Activated CD4-positive, alpha-beta T cell treated with anti-CD3 and anti-CD28 coated beads for 36 hours (primary cell): ENCODE measurements at regions not wholly inside any gene's neighbourhood (a gene's known extent, or its start where the extent isn't known, plus 50 kb on each side); places are given as distances from the start of the nearest gene placed in this dataset.

Experiments used
- ATAC-seq: fragments of 200-7000 bp; cut with Tn5 transposase; one replicate; pipeline ENCODE4 v1.10.0; 2021; ENCODE audit warnings: mild to moderate bottlenecking, moderate library complexity
- CTCF ChIA-PET: fragments of 350-600 bp; sonication (Branson Sonifier 250); formaldehyde crosslinking; loops from one replicate; lab custom pipeline; 2021; ENCODE audit warnings: antibody characterized with exemption; lab: Charles Lee
- POLR2A ChIA-PET: fragments of 350-600 bp; sonication (Branson Sonifier 250); formaldehyde crosslinking; loops from one replicate; lab custom pipeline; 2021; ENCODE audit warnings: antibody characterized with exemption, inconsistent platforms; lab: Charles Lee
- DNase-seq: peaks from one replicate; pipeline ENCODE4 v3.0.0-alpha.2; 2020
- H3K27ac Mint-ChIP-seq: one replicate; pipeline ENCODE4 v1.8.0; 2021; ENCODE audit warnings: mixed read lengths
- H3K27me3 Mint-ChIP-seq: one replicate; pipeline ENCODE4 v1.8.0; 2021; ENCODE audit warnings: mixed read lengths
- H3K36me3 Mint-ChIP-seq: one replicate; pipeline ENCODE4 v1.8.0; 2021; ENCODE audit warnings: low read depth, mixed read lengths
- H3K4me1 Mint-ChIP-seq: one replicate; pipeline ENCODE4 v1.8.0; 2021; ENCODE audit warnings: mixed read lengths
- H3K4me3 Mint-ChIP-seq: one replicate; pipeline ENCODE4 v1.8.0; 2021; ENCODE audit warnings: mild to moderate bottlenecking, moderate library complexity, mixed read lengths
- H3K9me3 Mint-ChIP-seq: one replicate; pipeline ENCODE4 v1.8.0; 2021; ENCODE audit warnings: low read depth, mixed read lengths
- intact Hi-C, 2 experiments: fragments of 100-400 bp; cut with DNase I in 1 of 2; cut with micrococcal nuclease in 1 of 2; formaldehyde crosslinking; loops; one replicate each; pipeline versions ENCODE4 v1.14.2 to v1.15.1; 2022 to 2024; cut with DNase I, micrococcal nuclease

DNA sequence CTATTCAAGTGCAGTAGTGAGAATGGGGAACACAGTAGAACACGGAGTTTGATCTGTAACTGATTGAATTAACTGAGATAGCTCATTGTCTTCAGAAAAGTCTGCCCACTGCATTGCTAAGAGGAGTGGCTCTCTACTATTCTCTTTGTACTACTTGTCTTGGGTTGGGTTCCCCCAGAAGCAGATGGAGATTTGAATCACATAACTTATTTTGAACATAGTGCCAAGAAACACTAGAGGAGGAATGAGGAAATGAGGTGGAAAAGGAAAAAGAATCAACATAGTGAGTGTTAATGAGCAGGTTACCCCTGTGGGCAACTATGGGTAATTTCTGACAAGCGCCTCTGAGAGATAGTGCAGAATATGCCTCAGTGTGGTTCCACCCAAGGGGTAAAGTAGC, 362.7 kb downstream of the STIM2 start:
- no peaks in the 10 kb centered on the region for H3K36me3 Mint-ChIP-seq
- ChIA-PET CTCF (no interaction called here), POLR2A (no interaction called here)
- intact Hi-C loops = no loop called here
- peaks cover 2% of the 10 kb centered on the region for H3K27me3 Mint-ChIP-seq
- no peak overlapping the region for H3K4me3 Mint-ChIP-seq
- no peaks in the 10 kb centered on the region for H3K4me1 Mint-ChIP-seq
- no peaks in the 10 kb centered on the region for H3K9me3 Mint-ChIP-seq
- DNase-seq (no peak), ATAC-seq (no peak)
- no peak overlapping the region for H3K27ac Mint-ChIP-seq

DNA sequence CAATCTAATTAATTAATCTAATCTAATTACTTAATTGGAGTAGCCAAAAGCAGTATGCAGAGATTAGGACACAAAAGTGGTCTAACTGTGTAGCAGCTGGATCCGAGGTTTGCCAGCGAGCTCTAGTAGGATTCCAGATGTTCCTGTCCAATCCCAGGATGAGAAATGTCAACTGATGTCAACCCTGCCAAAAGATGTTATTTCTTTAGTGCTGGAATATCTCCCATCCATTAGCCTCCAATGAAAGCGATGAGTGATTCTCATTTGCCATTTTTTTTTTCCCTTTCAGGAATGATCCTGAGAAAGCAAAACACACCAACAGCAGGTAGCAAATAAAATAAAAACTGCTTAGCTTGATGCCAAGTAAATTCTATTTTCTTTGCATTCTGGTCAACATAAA, 372.9 kb downstream of the STIM2 start:
- intact Hi-C loops = no loop called here
- Mint-ChIP-seq H3K9me3 (no peaks in the 10 kb centered on the region), H3K4me1 (no peaks in the 10 kb centered on the region), H3K4me3 (no peak overlapping the region), H3K27me3 (no peaks in the 10 kb centered on the region), H3K27ac (no peak overlapping the region), H3K36me3 (no peaks in the 10 kb centered on the region)
- CTCF ChIA-PET = no interaction called here
- POLR2A ChIA-PET = no interaction called here
- DNase-seq = no peak
- ATAC-seq = no peak

DNA sequence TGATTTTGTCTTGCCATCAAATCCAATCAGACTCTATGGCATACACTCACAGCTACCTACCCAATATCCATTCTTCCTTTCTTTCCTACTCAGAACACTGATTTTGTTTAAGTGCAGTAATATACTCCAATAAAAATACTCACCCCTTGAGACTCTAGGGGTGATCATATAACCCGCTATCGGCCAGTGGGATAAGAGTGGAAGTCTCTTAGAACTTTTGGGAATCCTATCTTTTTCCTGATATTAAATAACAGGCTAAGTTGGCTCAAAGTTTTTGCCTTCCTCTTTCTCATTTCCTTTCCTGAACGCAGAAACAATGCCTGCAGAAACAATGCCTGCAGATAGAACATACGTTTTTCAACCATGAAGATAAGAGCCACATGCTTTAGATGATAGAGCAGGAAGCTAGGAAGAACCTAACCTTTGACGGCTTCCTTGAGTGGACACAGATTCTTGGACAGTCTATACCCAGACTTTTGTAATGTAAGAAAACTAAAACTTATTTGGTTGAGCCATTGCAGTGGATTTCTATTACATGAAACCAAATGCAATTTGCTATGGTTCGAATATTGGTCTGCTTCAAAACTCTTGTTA, 373.8 kb downstream of the STIM2 start:
- Mint-ChIP-seq H3K4me3 (no peak overlapping the region), H3K36me3 (no peaks in the 10 kb centered on the region), H3K9me3 (no peaks in the 10 kb centered on the region), H3K27ac (no peak overlapping the region), H3K27me3 (no peaks in the 10 kb centered on the region), H3K4me1 (no peaks in the 10 kb centered on the region)
- CTCF ChIA-PET = no interaction called here
- DNase-seq (no peak), ATAC-seq (no peak)
- POLR2A ChIA-PET = no interaction called here
- intact Hi-C loops = no loop called here

DNA sequence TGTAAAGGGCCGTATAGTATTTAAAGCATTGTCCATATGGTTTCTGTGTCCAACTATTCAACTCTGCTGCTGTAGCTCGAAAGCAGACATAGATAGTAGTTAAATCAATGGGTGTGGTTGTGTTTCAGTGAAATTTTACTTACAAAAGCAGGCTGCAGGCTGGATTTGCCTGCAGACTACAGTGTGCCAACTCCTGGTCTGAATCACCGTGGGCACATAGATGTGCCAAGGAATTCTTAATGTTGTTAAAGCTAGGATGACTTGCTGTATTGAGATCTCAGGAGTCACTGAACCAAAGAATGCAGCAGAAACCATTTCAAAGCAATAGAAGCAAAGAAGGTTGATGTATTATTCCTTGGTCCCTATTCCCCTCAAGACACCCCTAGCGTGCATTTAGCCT, 379.0 kb downstream of the STIM2 start:
- CTCF ChIA-PET = no interaction called here
- no peak for ATAC-seq
- Mint-ChIP-seq H3K27me3 (no peaks in the 10 kb centered on the region), H3K9me3 (no peaks in the 10 kb centered on the region), H3K4me3 (no peak overlapping the region), H3K27ac (no peak overlapping the region), H3K36me3 (no peaks in the 10 kb centered on the region), H3K4me1 (no peaks in the 10 kb centered on the region)
- intact Hi-C loops = no loop called here
- no peak for DNase-seq
- POLR2A ChIA-PET = interaction anchor here (0.6 kb wide), 1 partner anchor 22 kb away, joined by 3 read pairs; no protein-coding TSS in a partner anchor

DNA sequence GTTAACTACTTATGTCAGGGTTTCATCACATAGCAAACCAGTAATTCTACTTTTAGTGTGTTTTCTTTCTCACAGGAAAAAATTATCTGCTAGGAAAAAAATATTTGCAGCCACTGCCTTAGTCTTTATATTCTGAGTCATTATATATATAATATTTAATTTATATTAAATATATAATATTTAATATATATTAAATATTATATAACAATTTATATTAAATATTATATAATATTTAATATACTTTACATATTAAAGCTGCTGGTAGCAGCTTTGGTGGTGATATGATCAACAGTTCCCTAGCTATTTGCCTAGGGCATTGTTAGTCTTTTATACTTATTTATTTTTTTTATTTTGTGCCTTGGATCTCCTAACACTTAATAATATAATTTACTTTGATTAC, 381.6 kb downstream of the STIM2 start:
- Mint-ChIP-seq H3K36me3 (no peaks in the 10 kb centered on the region), H3K4me3 (no peak overlapping the region), H3K27me3 (peaks cover 2% of the 10 kb centered on the region), H3K27ac (no peak overlapping the region), H3K4me1 (no peaks in the 10 kb centered on the region), H3K9me3 (peaks cover 2% of the 10 kb centered on the region)
- intact Hi-C loops = no loop called here
- ChIA-PET CTCF (no interaction called here), POLR2A (no interaction called here)
- DNase-seq (no peak), ATAC-seq (no peak)

DNA sequence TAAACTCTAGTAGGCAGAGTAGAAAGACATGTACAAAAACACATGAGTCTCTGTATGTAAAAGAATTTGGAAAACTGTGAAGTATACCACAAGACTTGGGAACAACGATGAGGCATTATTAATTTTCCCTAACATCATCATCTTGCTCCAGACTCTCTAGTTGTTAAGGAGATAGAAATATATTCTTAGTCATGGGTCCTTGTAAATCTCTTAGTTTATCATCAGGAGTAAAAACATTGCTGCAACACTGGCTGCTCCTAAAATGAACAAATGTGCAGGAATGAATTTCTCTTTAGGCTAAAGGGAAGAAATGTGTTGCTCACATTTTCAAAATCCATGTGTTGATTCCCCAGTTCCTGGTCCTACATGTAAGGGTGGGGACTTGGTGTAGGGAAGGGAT, 384.6 kb downstream of the STIM2 start:
- Mint-ChIP-seq H3K9me3 (peaks cover 3% of the 10 kb centered on the region), H3K4me1 (no peaks in the 10 kb centered on the region), H3K36me3 (no peaks in the 10 kb centered on the region), H3K27me3 (peaks cover 2% of the 10 kb centered on the region), H3K4me3 (no peak overlapping the region), H3K27ac (no peak overlapping the region)
- no peak for ATAC-seq
- DNase-seq = no peak
- intact Hi-C loops = no loop called here
- ChIA-PET POLR2A (no interaction called here), CTCF (no interaction called here)

DNA sequence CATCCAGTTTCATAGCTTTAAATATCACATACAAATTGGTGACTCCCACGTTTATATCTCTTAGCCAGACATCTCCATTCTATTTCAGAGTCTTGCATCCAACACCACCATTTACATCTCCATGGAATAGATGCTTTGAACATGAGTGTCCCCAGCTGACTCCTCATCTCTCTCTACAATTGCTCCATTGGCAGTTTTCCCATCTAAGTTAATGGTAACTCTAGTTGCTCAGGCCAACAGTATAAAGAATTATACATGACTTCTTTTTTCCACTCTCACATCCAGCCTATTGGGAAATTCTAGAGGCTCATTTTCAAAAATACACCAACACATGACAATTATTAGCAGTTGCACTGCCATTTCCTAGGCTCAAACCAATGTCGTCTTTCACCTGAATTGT, 388.2 kb downstream of the STIM2 start:
- Mint-ChIP-seq H3K4me3 (no peak overlapping the region), H3K4me1 (no peaks in the 10 kb centered on the region), H3K9me3 (peaks cover 3% of the 10 kb centered on the region), H3K36me3 (no peaks in the 10 kb centered on the region), H3K27me3 (peaks cover 2% of the 10 kb centered on the region), H3K27ac (no peak overlapping the region)
- POLR2A ChIA-PET = no interaction called here
- CTCF ChIA-PET = no interaction called here
- ATAC-seq = no peak
- intact Hi-C loops = no loop called here
- no peak for DNase-seq

DNA sequence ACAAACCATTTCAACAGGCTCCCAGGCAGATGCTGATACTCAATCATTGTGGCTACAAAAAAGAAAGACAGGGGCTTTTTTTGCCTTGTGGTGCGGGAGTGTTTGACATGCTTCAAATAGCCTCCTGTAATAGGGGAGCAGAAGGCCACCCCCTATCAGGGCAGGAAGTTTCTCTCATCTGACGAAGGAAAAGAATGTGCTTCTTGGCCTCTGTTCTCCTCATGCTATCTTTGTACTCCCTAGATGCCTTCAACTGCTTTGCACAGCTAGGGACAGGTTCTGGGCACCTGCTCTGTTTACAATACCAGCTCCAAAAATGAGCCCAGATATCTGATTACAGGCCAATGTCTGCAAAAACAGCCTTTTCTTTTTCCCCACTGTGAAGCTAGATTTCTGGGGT, 391.1 kb downstream of the STIM2 start:
- intact Hi-C loops = no loop called here
- POLR2A ChIA-PET = no interaction called here
- DNase-seq = no peak
- no peak for ATAC-seq
- CTCF ChIA-PET = no interaction called here
- Mint-ChIP-seq H3K4me1 (no peaks in the 10 kb centered on the region), H3K36me3 (no peaks in the 10 kb centered on the region), H3K27ac (no peak overlapping the region), H3K9me3 (peaks cover 3% of the 10 kb centered on the region), H3K27me3 (no peaks in the 10 kb centered on the region), H3K4me3 (no peak overlapping the region)

DNA sequence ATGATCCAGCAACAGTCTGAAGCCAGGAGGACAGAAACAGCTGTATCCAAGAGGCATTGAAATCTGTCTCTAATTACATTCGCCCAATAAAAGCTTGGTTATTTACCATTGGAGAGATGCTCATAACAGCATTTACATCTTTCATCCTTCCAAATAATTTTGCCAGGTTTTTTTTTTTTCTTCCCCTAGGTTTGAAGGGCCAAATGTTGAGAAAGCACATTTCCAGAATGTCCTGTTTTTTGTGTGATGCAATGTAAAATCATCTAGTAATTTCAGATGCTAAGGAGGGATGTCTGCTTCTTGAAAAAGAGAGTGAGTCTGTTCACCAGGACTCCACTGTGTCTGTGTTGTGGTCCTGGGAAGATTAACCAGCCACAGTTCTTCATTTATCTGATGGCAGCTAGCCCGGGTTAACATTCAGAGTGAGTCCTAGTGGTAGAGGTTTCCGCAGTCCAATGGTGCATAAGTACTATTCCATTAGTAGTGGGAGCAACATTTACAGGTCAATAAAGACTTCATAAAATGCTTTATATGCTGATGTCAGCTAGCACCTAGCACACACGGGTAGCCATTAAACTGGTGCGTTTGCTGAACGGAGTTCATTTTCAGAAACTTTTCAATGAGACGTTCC, 406.8 kb downstream of the STIM2 start:
- intact Hi-C loops = no loop called here
- H3K36me3 Mint-ChIP-seq = no peaks in the 10 kb centered on the region
- H3K27me3 Mint-ChIP-seq = no peaks in the 10 kb centered on the region
- ATAC-seq (no peak), DNase-seq (no peak)
- no peak overlapping the region for H3K4me3 Mint-ChIP-seq
- H3K4me1 Mint-ChIP-seq = no peaks in the 10 kb centered on the region
- POLR2A ChIA-PET = no interaction called here
- CTCF ChIA-PET = no interaction called here
- no peaks in the 10 kb centered on the region for H3K9me3 Mint-ChIP-seq
- H3K27ac Mint-ChIP-seq = no peak overlapping the region

DNA sequence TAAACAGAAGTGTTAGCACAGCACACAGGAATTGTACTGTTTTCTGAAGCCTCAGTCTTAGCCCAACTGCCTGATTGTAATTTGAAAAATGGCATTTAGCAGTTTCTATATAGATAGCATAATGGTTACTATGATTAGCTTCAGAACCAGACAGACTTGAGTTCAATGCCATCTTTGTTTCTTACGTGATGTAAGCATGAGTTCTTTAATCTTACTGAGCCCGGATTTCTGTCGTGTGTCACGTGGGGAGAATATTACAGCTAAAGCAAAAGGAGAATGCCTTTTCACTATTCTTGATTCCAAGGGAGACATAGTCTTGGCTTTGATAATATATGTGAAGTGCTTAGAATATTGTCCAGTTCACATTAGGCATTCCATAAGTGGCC, 407.3 kb downstream of the STIM2 start:
- DNase-seq = no peak
- Mint-ChIP-seq H3K27me3 (no peaks in the 10 kb centered on the region), H3K4me1 (no peaks in the 10 kb centered on the region), H3K4me3 (no peak overlapping the region), H3K27ac (no peak overlapping the region), H3K36me3 (no peaks in the 10 kb centered on the region), H3K9me3 (no peaks in the 10 kb centered on the region)
- POLR2A ChIA-PET = no interaction called here
- no peak for ATAC-seq
- intact Hi-C loops = no loop called here
- CTCF ChIA-PET = no interaction called here

DNA sequence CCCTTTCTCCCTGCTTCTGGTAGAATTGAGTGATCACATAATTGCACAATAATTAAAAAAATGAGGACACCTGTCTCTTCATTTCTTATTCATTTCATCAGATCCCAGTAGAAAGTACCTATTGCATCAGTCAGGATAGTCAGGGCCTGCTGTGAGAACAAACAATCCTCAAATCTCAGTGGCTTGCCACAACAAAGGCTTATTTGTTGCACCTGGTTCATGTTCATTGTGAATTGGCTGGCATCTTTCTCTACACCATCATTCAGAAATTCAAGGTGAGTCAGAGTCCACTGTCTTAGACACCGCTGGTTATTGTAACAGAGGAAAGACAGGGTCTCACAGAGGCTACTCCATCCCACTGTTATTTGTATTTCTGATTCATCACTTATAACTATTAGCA, 409.8 kb downstream of the STIM2 start:
- ATAC-seq (no peak), DNase-seq (no peak)
- ChIA-PET CTCF (no interaction called here), POLR2A (no interaction called here)
- Mint-ChIP-seq H3K27ac (no peak overlapping the region), H3K27me3 (peaks cover 2% of the 10 kb centered on the region), H3K36me3 (no peaks in the 10 kb centered on the region), H3K4me3 (no peak overlapping the region), H3K9me3 (no peaks in the 10 kb centered on the region), H3K4me1 (no peaks in the 10 kb centered on the region)
- intact Hi-C loops = no loop called here

DNA sequence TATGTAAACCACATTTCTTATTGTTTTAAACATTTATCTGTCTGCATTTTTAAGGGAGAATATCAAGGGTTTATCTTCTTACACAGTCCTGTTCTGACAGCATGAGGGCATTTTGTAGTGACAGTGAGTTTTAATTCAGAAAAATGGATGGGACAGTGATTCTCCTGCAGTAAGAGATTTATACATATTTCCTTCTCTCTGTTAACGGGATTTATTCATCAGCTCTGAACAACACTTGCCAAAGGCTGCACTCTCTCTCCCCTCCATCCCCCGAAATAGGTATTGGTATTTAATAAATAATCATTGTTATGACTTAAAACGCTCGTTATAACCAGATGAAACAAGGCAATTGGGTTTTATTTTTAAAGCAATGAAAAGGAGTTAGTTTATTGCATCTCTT, 410.9 kb downstream of the STIM2 start:
- DNase-seq (no peak), ATAC-seq (no peak)
- no peaks in the 10 kb centered on the region for H3K4me1 Mint-ChIP-seq
- no peaks in the 10 kb centered on the region for H3K9me3 Mint-ChIP-seq
- H3K4me3 Mint-ChIP-seq = no peak overlapping the region
- CTCF ChIA-PET = interaction anchor here (0.7 kb wide), 1 partner anchor 104 kb away, joined by 3 read pairs; no protein-coding TSS in a partner anchor
- POLR2A ChIA-PET = no interaction called here
- no peak overlapping the region for H3K27ac Mint-ChIP-seq
- H3K27me3 Mint-ChIP-seq = peaks cover 2% of the 10 kb centered on the region
- H3K36me3 Mint-ChIP-seq = no peaks in the 10 kb centered on the region
- intact Hi-C loops = no loop called here
